GM19395 (cell line): ENCODE measurements at regions not wholly inside any gene's neighbourhood (a gene's known extent, or its start where the extent isn't known, plus 50 kb on each side); places are given as distances from the start of the nearest gene placed in this dataset.
"Not testable (repeated sequence)": the region's sequence is repeated elsewhere in the genome, so short reads cannot be mapped to it uniquely, and the experiment has no call there.

ENCODE experiments used
- ATAC-seq: cut with Tn5 transposase; IDR thresholded peaks from one replicate; pipeline ENCODE4 v1.9.1; 2021; ENCODE audit warnings: mild to moderate bottlenecking, moderate library complexity; ENCODE audit not compliant: unreplicated experiment

GRCh38 chr18:28771849-28772248, 594.9 kb upstream of the CDH2 start:
- ATAC-seq = no peak

DNA sequence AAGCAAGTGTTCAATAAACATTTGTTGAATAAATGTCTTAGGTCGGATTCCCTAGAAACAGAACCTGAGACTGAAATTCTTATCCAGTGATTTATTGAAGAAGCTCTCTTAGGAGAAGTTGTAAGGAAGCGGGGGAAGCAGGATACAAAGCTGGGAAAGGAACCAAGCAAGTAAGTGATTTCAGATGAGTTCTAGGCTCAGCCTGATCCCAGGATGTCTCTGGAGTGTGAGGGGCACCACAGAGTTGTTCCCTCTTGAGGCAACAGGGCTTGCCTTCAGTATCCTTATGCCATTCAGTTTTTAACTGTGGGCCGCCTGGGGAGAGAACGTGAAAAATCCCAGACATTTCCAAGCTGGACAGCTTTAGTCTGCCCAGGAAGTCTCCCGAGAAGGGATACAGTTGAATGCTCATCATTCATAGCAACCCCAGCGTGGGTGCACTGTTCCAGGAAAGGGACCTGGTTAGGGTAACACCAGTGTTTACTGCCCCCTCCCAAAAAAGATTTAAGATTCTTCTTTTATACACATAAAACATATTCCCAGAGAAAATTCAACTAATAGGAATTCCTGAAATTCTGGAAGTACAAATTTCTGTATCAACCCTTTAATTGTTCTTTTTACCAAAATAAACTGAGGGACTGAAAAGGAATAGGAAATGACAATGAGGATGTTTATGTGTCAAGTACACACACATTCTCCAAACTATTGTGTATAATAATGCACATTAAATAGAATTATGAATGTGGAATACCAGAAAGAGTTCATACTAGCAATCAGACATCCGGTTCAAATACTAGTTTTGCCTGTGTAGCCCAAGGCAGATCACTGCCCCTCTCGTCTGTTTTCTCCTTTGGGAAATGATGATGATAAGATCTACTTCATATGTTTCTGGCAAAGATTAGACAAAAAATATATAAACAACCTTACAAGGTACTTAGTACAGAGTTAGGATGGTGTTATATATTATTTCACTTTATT, 592.1 kb upstream of the CDH2 start:
- no peak for ATAC-seq

DNA sequence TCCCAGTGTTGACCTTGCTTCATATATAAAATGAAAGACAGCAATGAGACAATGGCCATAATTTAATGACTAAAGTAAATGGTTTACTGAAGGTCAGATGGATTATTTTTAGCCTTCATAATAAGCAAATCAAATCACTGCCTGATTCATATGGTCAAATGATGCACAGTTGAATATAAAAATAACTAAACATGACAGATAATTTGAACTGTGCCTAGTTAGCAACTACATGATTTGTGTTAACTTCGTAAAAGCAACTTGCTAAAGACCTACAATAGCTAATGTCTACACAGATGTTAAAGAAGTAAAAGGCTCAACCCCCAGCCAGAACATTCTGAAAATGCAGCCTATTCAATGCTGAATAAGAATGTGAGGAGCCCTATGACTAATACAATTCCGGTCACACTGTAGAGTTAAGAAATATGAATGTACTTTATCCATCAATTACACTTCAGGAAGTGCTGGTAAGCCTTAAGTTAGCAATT, 590.8 kb upstream of the CDH2 start:
- no peak for ATAC-seq

DNA sequence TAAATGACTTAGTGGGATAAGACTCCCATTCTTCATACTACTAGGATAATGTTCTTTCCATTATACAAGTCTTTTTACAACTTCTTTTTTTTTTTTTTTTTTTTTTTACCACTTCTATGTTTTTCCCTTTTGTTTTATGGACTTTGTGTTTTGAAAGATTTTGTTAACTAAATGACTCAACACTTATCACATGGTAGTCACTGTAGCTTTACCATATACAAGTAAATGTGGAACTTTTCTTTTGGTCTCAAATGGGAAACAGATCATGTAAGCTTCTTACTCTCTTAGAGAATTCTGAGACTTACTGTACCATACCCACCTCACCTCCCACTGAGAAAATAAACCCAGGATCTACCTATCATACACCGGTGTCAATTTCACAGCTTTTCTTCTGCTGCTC, 590.3 kb upstream of the CDH2 start:
- no peak for ATAC-seq

GRCh38 chr18:28766721-28767120, 589.8 kb upstream of the CDH2 start:
- no peak for ATAC-seq

DNA sequence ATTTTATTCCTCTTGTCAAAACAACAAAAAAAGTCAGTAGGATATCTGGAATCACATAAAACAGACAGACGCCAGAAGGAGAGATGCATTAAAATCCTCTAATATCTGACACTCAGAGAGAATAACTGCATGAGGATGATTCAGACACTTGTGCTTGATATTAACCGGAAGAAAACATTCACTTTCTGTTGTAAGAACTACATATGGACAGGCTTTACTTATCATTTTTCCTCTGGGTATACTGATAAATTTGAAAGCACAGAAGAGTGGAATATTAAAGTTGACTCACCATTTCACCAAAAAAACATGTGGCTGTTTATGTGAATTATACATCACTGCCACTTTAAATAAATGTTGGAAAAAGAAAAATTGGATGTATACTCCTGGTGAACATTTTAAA, 589.1 kb upstream of the CDH2 start:
- ATAC-seq = no peak

GRCh38 chr18:28760299-28760698, 583.4 kb upstream of the CDH2 start:
- ATAC-seq = no peak

DNA sequence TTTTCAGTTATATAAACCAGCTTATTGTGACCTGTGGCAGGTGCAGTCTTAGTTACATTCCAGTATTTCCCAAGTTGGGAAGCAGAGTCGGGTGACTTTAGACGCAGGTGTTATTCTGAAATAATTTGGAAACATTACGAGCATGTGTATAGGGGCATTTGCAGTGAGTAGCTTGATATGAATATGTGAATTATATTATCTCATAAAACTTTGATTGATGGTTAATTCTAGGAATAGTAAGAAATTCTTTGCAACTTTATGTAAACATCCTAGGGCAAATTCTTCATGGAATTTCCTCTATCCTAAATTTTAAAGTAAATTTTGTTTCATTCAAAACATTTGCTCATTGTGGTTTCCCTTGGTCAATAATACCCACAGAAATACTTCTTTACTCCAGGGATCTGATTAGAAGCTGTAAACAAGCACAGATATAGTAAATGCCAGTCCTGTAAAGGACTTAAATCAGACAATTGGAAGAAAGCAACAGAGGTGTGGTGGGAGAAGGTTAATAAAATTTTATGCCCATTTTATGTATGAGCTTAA, 580.6 kb upstream of the CDH2 start:
- ATAC-seq = no peak

- no peak for ATAC-seq
Observed at GRCh38 chr18:28743115-28743514, 566.2 kb upstream of the CDH2 start.

GRCh38 chr18:28740575-28740974, 563.6 kb upstream of the CDH2 start:
- ATAC-seq = no peak

DNA sequence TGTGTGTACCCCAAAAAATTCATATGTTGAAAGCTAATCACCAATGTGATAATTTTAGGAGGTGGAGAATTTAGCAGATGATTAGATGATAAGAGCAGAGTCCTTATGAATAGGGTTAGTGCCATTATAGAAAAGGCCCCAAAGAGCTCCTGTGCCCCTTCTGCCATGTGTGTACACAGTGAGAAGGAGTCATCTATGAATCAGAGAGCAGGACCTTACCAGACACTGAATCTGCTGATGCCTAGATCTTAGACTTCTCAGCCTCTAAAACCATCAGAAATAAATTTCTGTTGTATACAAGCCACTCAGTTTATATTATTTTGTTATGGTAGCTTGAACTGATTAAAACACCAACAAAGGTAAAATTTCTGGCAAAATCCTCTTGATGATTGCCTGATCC, 560.0 kb upstream of the CDH2 start:
- no peak for ATAC-seq

DNA sequence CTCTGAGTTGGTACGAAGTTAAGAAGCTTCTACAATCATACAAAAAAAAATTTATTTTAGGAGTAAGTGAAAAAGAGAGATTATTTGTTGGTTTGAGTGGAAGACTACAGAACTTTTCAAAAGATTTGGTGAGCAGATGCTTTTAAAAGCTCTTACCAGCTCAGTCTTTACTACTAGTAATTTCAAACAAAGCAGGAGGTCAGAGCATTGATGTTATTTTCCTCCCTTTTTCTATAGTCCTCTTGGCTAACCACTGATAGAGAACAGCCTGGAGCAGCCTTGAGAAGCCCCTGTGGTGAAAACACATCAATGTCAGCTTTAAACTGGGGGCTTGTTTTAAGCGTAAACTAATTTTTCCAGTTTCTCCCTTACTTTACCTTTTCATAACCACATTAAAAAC, 559.3 kb upstream of the CDH2 start:
- ATAC-seq = no peak

GRCh38 chr18:28735731-28736130, 558.8 kb upstream of the CDH2 start:
- no peak for ATAC-seq

- ATAC-seq = no peak
Observed at GRCh38 chr18:28729321-28729720, 552.4 kb upstream of the CDH2 start.

DNA sequence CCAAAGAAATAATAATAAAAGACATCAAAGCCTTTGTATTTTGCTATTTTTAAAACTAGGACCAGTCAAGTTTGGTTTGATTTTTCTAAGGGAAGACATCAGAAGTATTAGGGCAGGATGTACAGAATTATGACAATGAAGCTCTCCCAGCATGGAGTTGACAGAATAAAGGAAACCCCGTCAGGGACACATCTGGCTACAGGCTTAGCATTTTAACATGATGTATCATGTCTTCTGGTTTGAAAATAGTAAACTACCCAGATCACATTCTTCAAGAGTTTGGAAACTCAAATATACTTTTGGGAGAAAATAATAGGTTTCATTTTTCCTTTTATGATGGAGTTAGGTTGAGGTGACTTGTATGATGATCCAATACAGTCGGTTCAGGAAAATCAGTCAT, 552.0 kb upstream of the CDH2 start:
- no peak for ATAC-seq

DNA sequence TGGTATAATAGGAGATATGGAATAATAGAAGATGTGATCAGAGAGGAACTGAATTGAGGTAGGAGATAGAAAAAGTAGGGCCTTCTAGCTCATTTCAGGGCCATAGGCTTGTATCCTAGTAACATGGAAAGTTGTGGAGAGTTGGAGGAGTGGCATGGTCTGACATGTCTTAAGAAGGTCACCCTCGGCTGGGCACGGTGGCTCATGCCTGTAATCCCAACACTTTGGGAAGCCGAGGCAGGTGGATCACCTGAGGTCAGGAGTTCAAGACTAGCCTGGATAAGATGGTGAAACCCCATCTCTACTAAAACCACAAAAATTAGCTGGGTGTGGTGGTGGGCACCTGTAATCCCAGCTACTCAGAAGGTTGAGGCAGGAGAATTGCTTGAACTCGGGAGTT, 550.3 kb upstream of the CDH2 start:
- ATAC-seq = not testable (repeated sequence)

DNA sequence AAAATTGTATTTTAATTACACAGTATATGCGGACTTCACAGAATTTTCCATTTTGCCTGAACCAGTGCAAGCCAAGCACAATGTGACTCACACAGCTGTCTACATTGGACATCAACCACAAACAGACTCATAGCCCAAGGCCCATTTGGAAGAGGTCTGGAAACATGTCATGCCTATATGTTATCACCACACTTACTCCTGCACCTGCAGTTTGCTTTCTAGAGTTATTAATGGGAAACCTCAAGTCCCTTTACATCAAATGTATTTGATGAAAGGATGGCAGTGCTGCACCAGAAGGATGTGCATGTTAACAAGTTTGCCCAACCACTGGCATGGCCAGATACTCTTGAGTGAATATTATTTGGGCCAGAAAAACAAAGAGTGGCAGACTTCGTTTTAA, 548.9 kb upstream of the CDH2 start:
- ATAC-seq = no peak

GRCh38 chr18:28723506-28723905, 546.6 kb upstream of the CDH2 start:
- ATAC-seq = no peak

GRCh38 chr18:28718696-28719095, 541.8 kb upstream of the CDH2 start:
- no peak for ATAC-seq

DNA sequence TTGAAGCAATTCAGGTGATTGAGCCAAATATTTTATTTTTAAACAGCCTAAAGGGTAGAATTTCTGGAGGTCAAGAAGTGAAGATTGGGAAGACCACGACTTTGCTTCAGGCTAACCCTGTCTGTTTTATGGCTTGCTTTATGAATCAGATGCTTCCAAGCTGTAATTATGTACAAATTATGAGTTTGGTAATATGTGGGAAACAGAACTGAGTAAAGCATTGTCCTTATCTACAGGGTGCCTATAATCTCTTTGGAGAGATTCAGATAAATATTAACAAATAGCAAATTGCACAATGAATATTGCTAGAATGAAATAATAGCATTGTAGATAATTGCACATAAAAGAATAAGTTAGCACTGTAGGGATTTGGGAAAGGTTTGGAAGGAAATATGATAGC, 539.4 kb upstream of the CDH2 start:
- ATAC-seq = no peak

DNA sequence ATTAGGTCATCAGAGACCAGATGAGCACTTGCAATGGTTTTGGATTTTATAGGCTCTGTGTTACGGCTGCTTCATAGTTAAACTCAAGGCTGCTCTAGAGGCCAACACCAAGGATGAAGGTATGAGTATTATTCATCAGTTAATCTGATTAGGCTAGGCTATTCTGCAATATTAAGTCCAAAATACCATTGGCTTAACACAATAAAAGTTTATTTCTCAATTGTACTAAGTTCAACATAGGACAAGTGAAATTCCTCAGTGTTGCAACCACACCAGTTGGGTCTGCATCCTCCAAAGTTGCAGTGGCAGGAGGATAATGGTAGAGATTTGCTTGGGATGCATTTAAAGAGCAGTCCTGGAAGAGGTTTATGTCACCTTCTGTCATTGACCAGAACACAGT, 538.3 kb upstream of the CDH2 start:
- ATAC-seq = no peak

GRCh38 chr18:28714498-28714897, 537.6 kb upstream of the CDH2 start:
- ATAC-seq = no peak
